Cardiac fibroblast (primary cell): ENCODE measurements at regions not wholly inside any gene's neighbourhood (a gene's known extent, or its start where the extent isn't known, plus 50 kb on each side); places are given as distances from the start of the nearest gene placed in this dataset.
"Not testable (repeated sequence)": the region's sequence is repeated elsewhere in the genome, so short reads cannot be mapped to it uniquely, and the experiment has no call there.

Experiments used
- DNase-seq, 2 donors: peaks; one replicate each; pipeline versions ENCODE4 v3.0.0 to v3.0.0-alpha.2; 2010; ENCODE audit warnings: low read depth in 2 of 2
- H3K4me3 ChIP-seq, 2 donors: replicated peaks in 1 of 2; 1 replicate in 1 of 2; 2 replicates in 1 of 2; pipeline ENCODE4 v1.5.1; 2011; ENCODE audit warnings: low read depth in 2 of 2, low read length in 2 of 2, mild to moderate bottlenecking in 2 of 2, moderate library complexity in 1 of 2
- CTCF ChIP-seq: IDR thresholded peaks from one replicate; pipeline ENCODE4 v1.5.1; 2011; ENCODE audit warnings: low read depth, mild to moderate bottlenecking, low read length, inconsistent platforms

DNA sequence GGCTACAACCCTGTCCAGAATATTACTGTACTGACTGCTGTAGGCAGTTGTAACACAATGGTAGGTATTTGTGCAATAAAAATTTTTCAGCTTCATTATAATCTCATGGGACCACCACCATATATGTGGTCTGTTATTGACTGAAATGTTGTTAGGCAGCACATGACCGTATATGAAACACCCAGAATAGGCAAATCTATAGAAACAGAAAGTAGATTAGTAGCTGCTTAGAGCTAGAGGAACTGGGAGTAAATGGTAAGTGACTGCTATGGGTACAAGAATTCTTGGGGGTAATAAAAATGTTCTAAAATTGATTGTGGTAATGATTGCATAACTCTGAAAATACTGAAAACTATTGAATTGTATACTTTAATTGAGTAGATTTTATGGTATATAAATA, 185.7 kb downstream of the ESM1 start:
- no peak for TF ChIP-seq CTCF
- no peak for DNase-seq
- H3K4me3 ChIP-seq, result no peak overlapping the region

- H3K4me3 ChIP-seq, result no peak overlapping the region
- DNase-seq, result no peak
- no peak for TF ChIP-seq CTCF
Observed at GRCh38 chr5:54795777-54796176, 189.6 kb downstream of the ESM1 start.

DNA sequence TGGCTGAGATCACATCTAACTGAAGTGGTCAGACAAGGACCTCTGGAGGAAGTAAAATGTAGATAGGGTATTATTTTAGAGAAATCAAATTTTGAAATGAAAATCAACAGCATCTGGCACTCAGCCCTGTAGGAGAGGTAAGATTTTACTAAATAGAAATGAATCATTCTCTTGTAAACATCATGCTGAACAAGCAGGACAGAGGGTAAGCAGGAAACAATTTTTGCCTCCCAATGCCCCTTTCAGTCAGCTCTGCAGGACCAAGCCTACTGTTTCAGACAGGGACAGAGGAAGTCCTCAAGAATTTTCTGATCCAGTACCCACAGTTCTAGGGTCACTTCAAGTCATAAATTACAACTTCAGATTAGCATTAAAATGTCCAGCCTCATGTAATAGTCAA, 190.1 kb downstream of the ESM1 start:
- TF ChIP-seq CTCF, result no peak
- no peak overlapping the region for H3K4me3 ChIP-seq
- peak in 1 of 2 donors; percentile 14 for DNase-seq

DNA sequence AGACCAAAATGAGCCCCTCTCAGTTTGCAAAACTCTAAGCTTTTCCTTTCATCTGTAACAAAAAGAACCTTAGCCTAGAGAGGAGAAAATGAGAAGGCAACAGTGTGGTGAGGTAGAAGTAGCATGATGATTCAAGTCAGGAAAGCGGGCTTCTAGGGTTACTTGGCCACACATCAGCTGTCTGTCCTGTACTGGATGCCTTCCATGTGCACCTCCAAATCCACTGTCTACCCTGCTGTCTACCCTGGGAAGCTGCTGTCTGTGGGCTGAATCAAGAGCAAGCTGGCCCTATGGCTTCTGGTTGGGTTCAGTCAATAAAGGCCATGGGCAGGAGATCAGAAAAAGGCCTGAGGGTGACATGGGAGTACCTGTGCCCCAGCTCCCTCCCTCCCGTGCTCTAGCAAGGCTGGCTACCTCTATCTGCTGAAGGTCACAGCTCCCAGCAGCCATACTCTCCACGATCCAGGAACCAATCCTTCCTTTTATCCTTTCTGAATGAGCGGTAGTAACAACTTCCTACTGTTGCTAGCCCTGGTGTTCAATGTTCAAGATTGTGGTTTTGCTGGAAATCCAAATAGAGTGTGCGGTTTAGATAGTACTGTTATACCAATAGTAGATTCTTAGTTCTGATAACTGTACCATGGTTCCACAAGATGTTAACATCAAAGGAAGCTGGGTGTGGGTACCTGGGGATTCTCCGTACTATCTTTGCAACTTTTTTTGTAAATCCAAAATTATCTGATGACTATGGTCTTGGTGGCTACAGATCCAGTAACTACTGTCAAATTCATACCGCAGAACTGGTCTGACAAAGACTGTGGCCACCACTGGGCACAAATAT, 191.0 kb downstream of the ESM1 start:
- DNase-seq, result no peak
- H3K4me3 ChIP-seq, result no peak overlapping the region
- no peak for TF ChIP-seq CTCF

GRCh38 chr5:54793468-54794134, 191.8 kb downstream of the ESM1 start:
- no peak for TF ChIP-seq CTCF
- no peak overlapping the region for H3K4me3 ChIP-seq
- no peak for DNase-seq

- TF ChIP-seq CTCF, result no peak
- DNase-seq, result peak in 1 of 2 donors; percentile 73
- H3K4me3 ChIP-seq, result no peak overlapping the region
Observed at GRCh38 chr5:54792611-54793404, 192.6 kb downstream of the ESM1 start.

- DNase-seq, H3K4me3 ChIP-seq: not testable (repeated sequence)
Observed at GRCh38 chr5:54787910-54788309, 197.5 kb downstream of the ESM1 start.
